ENCODE measurements at regions not wholly inside any gene's neighbourhood (a gene's known extent, or its start where the extent isn't known, plus 50 kb on each side); places are given as distances from the start of the nearest gene placed in this dataset.

GRCh38 chr13:38421590-38422560 lies 72.2 kb downstream of the UFM1 start:
- H3K36me3 ChIP-seq = no peaks in the 10 kb centered on the region
- H3K4me1 ChIP-seq = no peaks in the 10 kb centered on the region
- H3K9me3 ChIP-seq = no peaks in the 10 kb centered on the region
- H3K9ac ChIP-seq (ENCODE audit: low read depth in 2 of 2, low read length in 2 of 2) = no peak overlapping the region
- no peak for TF ChIP-seq CTCF (IDR thresholded peaks at IDR 0.05)
- H3K27me3 ChIP-seq = no peaks in the 10 kb centered on the region
- no peak overlapping the region for H3K27ac ChIP-seq
- no peak overlapping the region for H3K4me3 ChIP-seq
- no peak for DNase-seq
- intact Hi-C loops (cut with DNase I) = no loop called here

- no peaks in the 10 kb centered on the region for H3K4me1 ChIP-seq
- DNase-seq = no peak
- H3K27me3 ChIP-seq = no peaks in the 10 kb centered on the region
- H3K9me3 ChIP-seq = no peaks in the 10 kb centered on the region
- intact Hi-C loops (cut with DNase I) = no loop called here
- H3K9ac ChIP-seq (ENCODE audit: low read depth in 2 of 2, low read length in 2 of 2) = no peak overlapping the region
- H3K27ac ChIP-seq = no peak overlapping the region
- no peaks in the 10 kb centered on the region for H3K36me3 ChIP-seq
- H3K4me3 ChIP-seq = no peak overlapping the region
- TF ChIP-seq CTCF (IDR thresholded peaks at IDR 0.05) = no peak
Observed at GRCh38 chr13:38429916-38430315, 80.3 kb downstream of the UFM1 start.

- Histone ChIP-seq H3K9ac (ENCODE audit: low read depth in 2 of 2, low read length in 2 of 2) (no peak overlapping the region), H3K4me3 (no peak overlapping the region), H3K27ac (no peak overlapping the region), H3K36me3 (no peaks in the 10 kb centered on the region), H3K9me3 (no peaks in the 10 kb centered on the region), H3K4me1 (no peaks in the 10 kb centered on the region), H3K27me3 (no peaks in the 10 kb centered on the region)
- no peak for TF ChIP-seq CTCF (IDR thresholded peaks at IDR 0.05)
- no peak for DNase-seq
- intact Hi-C loops (cut with DNase I) = no loop called here
Observed at GRCh38 chr13:38430796-38431195, 81.1 kb downstream of the UFM1 start.

GRCh38 chr13:38440666-38441065 lies 91.0 kb downstream of the UFM1 start:
- no peaks in the 10 kb centered on the region for H3K27me3 ChIP-seq
- H3K4me3 ChIP-seq = no peak overlapping the region
- TF ChIP-seq CTCF (IDR thresholded peaks at IDR 0.05) = no peak
- H3K4me1 ChIP-seq = no peaks in the 10 kb centered on the region
- H3K9me3 ChIP-seq = no peaks in the 10 kb centered on the region
- intact Hi-C loops (cut with DNase I) = no loop called here
- no peaks in the 10 kb centered on the region for H3K36me3 ChIP-seq
- H3K27ac ChIP-seq = no peak overlapping the region
- no peak for DNase-seq
- H3K9ac ChIP-seq (ENCODE audit: low read depth in 2 of 2, low read length in 2 of 2) = no peak overlapping the region

- H3K9me3 ChIP-seq = no peaks in the 10 kb centered on the region
- H3K27me3 ChIP-seq = no peaks in the 10 kb centered on the region
- H3K4me1 ChIP-seq = no peaks in the 10 kb centered on the region
- H3K9ac ChIP-seq (ENCODE audit: low read depth in 2 of 2, low read length in 2 of 2) = no peak overlapping the region
- TF ChIP-seq CTCF (IDR thresholded peaks at IDR 0.05) = no peak
- intact Hi-C loops (cut with DNase I) = no loop called here
- no peaks in the 10 kb centered on the region for H3K36me3 ChIP-seq
- H3K4me3 ChIP-seq = no peak overlapping the region
- DNase-seq = no peak
- no peak overlapping the region for H3K27ac ChIP-seq
Observed at GRCh38 chr13:38444904-38445303, 95.3 kb downstream of the UFM1 start.

Measured in colonic mucosa (tissue), 4 donors.